Ramos (cell line): ENCODE measurements at regions not wholly inside any gene's neighbourhood (a gene's known extent, or its start where the extent isn't known, plus 50 kb on each side); places are given as distances from the start of the nearest gene placed in this dataset.

ENCODE experiments used
- in situ Hi-C: fragments of 300-500 bp; cut with MboI; formaldehyde crosslinking; loops from one replicate; pipeline ENCODE4 v1.14.3; 2022; ENCODE audit warnings: low sequenced_read_pairs; ENCODE audit not compliant: unreplicated experiment

GRCh38 chr20:24828992-24829648, 119.9 kb upstream of the CST7 start:
- in situ Hi-C loops: no loop called here

GRCh38 chr20:24829649-24830370, 119.3 kb upstream of the CST7 start:
- in situ Hi-C loops: no loop called here

GRCh38 chr20:24830649-24831048, 118.4 kb upstream of the CST7 start:
- in situ Hi-C loops: no loop called here

GRCh38 chr20:24831232-24831631, 117.8 kb upstream of the CST7 start:
- in situ Hi-C loops: no loop called here

- in situ Hi-C loops: no loop called here
Observed at GRCh38 chr20:24832518-24832917, 116.6 kb upstream of the CST7 start.

GRCh38 chr20:24833592-24833991, 115.5 kb upstream of the CST7 start:
- in situ Hi-C loops: no loop called here

- in situ Hi-C loops: no loop called here
Observed at GRCh38 chr20:24834310-24834709, 114.8 kb upstream of the CST7 start.

- in situ Hi-C loops: no loop called here
Observed at GRCh38 chr20:24835195-24835594, 113.9 kb upstream of the CST7 start.

GRCh38 chr20:24836041-24836533, 113.0 kb upstream of the CST7 start:
- in situ Hi-C loops: no loop called here

- in situ Hi-C loops: no loop called here
Observed at GRCh38 chr20:24836661-24837299, 112.3 kb upstream of the CST7 start.

- in situ Hi-C loops: no loop called here
Observed at GRCh38 chr20:24837781-24838450, 111.2 kb upstream of the CST7 start.

GRCh38 chr20:24838546-24839535, 110.2 kb upstream of the CST7 start:
- in situ Hi-C loops: no loop called here

GRCh38 chr20:24840121-24840713, 108.9 kb upstream of the CST7 start:
- in situ Hi-C loops: no loop called here

GRCh38 chr20:24842274-24842917, 106.7 kb upstream of the CST7 start:
- in situ Hi-C loops: no loop called here

GRCh38 chr20:24842918-24843715, 106.0 kb upstream of the CST7 start:
- in situ Hi-C loops: no loop called here

GRCh38 chr20:24850176-24850575, 98.9 kb upstream of the CST7 start:
- in situ Hi-C loops: no loop called here

- in situ Hi-C loops: no loop called here
Observed at GRCh38 chr20:24851346-24852019, 97.6 kb upstream of the CST7 start.
